ENCODE measurements at regions not wholly inside any gene's neighbourhood (a gene's known extent, or its start where the extent isn't known, plus 50 kb on each side); places are given as distances from the start of the nearest gene placed in this dataset.
A peak's percentile ranks its signal among the peaks of the same experiment; 100 is the strongest.
"Not testable (repeated sequence)": the region's sequence is repeated elsewhere in the genome, so short reads cannot be mapped to it uniquely, and the experiment has no call there.

- DNase-seq: no peak
Observed at GRCh38 chr2:126952216-126952615, 53.5 kb downstream of the TEX51 start.

DNA sequence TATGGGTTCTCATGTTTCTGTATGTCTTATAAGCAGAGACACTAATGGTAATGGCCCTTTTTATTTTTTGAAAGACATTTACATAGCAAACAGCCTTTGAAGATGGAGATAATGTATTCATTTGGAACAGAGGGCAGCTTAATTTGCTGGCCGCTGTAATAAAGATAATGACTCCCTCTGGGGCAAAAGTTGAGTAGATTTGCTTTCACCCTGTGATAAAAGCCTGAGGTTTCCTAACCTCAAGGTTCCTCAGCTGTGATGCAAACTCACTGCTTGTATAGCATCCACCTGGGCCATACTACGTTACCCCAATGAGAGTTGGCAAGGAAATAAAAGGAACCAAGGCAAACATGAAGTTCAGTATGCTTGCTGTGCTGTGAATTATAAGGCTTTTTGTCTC, 54.8 kb downstream of the TEX51 start:
- DNase-seq: no peak

DNA sequence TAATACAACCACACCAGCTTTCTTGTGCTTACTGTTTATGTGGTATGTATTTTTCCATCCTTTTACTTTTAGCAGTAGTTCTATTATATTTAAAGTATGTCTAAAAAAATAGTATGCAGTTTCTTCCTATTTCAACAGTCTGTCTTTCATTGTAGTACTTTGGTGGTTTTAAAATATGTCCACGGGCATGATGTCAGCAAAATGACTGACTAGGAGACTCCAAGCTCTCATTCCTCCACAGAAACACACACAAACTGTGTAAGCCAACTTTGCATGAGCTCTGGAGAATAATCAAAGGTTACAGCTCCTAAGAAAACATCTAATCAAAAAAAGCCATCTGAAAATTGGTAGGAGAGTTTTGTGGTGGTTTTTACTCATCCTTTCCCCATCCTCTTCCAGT, 56.1 kb downstream of the TEX51 start:
- no peak for DNase-seq

GRCh38 chr2:126956773-126957172, 58.1 kb downstream of the TEX51 start:
- DNase-seq: not testable (repeated sequence)

DNA sequence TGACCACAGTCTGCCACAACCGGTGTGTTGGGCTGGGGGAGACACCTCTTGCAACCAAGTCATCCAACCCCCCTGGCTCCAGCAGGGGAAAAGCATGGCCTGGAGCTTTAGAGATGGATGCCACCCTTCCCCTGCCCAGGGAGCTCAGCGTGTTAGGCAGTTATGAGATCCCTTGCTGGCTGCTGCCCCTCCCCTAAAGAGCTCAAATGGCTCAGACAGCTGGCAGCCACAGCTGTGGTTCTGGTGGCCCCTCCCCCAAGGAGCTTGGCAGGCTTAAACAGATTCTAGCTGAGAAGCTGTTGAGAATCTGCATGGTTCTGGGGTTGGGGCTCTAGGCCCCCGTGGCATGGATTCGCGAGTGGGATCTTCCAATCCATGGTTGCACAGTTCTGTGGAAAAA, 64.7 kb downstream of the TEX51 start:
- DNase-seq: no peak

GRCh38 chr2:126966601-126967000, 67.9 kb downstream of the TEX51 start:
- no peak for DNase-seq

- DNase-seq: no peak
Observed at GRCh38 chr2:126970583-126970982, 71.9 kb downstream of the TEX51 start.

DNA sequence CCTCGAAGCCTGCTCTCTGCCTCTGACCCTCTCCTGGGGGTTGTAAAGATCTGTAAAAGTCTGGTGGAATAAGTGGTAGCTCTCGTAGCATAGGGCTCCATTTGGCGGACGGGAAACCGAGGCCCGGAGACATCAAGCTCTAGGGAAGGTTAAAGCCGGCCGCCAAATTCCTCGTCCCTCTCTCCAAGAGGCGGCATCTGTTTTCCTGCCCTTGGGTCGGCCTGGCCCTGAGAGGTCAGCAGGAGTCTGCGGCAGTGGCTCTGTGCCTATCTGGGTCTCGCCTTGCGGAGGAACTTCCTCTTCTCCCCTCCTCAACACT, 72.4 kb downstream of the TEX51 start:
- no peak for DNase-seq

DNA sequence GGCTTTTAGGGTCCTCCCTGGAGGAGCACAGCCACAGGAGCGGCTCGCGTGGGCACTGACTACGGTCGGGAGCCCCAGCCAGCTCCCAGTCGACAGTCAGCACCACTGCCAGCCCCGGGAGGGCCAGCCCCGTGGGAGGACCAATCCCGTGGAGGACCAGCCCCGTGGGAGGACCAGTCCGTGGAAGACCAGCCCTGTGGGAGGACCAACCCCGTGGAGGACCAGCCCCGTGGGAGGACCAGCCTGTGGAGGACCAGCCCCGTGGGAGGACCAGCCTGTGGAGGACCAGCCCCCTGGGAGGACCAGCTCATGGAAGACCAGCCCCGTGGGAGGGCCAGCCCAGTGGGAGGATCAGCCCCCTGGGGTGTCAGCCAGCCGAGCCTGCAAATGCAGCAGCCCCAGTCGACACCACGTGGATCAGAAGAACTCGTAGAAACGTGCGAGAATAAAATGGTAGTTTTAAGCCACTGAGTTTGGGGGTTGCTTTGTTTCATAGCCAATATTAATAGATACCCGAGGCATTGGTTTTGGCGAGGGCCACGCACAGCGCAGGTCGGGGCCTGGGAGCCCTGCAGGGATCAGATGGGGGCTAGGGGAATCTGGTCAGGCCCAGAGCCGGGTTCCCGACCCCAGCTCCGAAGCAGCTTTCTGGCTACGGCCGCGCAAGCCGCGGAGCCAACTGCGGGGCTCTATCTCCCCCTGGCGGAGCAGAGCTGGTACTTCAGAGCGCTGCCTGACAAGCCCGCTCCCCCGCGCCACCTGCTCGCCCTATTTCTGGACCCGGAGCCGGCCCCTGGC, 73.0 kb downstream of the TEX51 start:
- peak; percentile 88 for DNase-seq

- no peak for DNase-seq
Observed at GRCh38 chr2:126972279-126972626, 73.6 kb downstream of the TEX51 start.

DNA sequence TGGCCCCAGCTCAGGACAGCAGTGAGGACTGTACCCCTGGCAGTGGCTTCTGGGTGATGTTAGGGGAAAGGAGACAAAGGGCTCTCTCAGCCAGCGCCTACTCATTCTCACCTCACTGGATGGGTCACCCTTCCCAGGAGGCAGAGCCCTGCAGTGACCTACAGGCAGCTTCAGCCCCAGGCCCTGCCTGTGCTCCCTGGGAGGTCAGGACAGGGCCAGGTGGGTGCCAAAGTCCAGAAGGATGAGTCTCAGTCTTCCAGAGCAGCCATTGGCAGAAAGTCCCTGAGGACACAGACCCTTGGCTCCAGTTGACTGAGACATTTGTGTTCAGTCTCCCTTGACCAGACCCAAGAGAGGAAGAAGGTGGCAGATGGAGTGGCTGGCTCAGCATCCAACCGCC, 75.1 kb downstream of the TEX51 start:
- DNase-seq: no peak

DNA sequence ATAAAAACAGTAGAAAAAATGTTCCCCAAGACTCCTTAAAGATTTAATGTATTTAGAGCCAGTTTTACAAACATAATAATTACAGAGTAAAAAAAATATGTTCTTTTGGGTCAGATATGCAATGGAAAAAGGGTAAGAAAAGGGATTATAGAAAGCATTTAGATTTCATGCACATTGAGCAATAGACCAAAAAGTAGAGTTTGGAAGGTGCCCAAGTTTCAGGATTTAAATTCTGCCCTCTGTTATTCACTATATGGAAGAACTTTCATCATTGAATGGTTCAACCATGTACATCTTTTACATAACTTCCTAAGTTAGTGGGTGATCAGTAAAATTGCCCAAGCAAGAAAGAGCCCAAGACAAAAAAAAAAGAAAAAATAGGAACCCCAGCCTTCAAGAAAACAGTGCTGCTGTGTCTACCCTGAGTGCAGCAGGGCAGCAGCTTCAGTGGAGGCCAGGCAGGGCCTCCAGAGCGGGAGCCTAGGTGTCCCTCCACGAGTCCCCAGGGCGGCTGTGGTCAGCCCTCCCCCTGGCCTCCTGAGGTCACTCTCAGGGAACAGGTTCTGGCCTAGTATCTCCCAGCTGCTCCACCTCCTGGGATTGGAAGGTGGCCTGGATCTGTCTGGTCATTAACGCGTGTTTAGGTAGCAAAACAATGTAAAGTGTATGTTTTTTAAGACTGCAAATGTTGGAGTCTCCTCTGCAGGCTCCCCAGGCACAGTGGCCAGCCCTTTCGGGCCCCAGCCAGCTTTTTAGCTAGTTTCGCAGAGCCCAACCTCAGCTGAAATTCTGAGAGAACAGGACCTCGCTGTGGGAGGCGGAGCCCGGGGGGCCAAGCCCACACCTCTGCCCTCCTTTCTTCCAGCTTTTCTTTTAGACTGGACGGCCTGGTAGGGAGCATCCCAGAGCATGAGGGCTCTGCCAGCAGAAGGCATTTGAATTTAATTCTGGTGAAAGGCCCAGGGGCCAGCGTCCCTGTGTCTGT, 77.3 kb downstream of the TEX51 start:
- no peak for DNase-seq

GRCh38 chr2:126976721-126977328, 78.1 kb downstream of the TEX51 start:
- no peak for DNase-seq

- DNase-seq: no peak
Observed at GRCh38 chr2:126978333-126978732, 79.6 kb downstream of the TEX51 start.

GRCh38 chr2:126979039-126980003, 80.6 kb downstream of the TEX51 start:
- DNase-seq: no peak

GRCh38 chr2:126981476-126981875, 82.8 kb downstream of the TEX51 start:
- no peak for DNase-seq

DNA sequence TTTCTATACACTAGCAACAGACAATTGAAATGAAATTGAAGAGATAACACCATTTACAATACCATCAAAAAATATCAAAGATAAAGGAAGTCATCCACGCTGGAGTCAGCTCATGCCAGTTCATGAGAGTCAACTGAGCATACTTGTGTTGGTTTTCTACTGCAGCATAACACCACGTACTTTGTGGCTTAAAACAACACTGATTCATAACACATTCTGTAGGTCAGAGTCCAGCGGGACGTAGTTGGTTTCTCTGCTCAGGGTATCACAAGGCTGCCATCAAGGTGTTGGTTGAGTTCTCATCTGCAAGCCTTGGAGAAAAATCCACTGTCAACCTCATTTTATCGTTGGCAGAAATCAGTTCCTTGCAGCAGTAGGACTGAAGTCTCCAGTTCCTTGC, 84.2 kb downstream of the TEX51 start:
- no peak for DNase-seq

GRCh38 chr2:126986631-126987187, 88.0 kb downstream of the TEX51 start:
- no peak for DNase-seq

- DNase-seq: no peak
Observed at GRCh38 chr2:126988482-126988881, 89.8 kb downstream of the TEX51 start.

- DNase-seq: not testable (repeated sequence)
Observed at GRCh38 chr2:126989064-126989463, 90.4 kb downstream of the TEX51 start.

DNA sequence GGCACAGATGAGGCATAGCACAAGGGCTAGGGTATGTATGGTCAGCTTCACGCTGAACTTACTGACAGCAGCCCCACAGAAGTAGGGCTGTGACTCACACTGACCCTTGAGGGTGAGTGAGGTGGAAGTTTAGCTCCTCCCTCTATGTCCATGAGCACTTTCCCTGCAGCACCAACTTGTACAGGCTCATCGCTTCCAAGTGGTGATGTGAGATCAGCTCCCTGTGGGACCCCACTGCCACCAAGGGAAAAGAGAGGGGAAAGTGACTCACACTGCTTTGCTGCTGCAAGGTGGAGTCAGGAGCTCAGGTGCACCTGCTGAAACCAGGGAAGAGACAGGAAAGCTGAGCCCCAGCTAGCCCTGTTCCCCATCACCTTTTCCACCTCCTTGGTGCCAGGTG, 91.5 kb downstream of the TEX51 start:
- no peak for DNase-seq
